Ascending aorta (tissue), 2 donors: ENCODE measurements at regions not wholly inside any gene's neighbourhood (a gene's known extent, or its start where the extent isn't known, plus 50 kb on each side); places are given as distances from the start of the nearest gene placed in this dataset.

Source experiments
- DNase-seq, 2 donors: peaks; one replicate each; pipeline ENCODE4 v3.0.0-alpha.2; 2019; ENCODE audit warnings: low spot score in 2 of 2
- H3K27ac ChIP-seq, 2 donors: fragments of 200-600 bp; sonication (generic); one replicate each; pipeline ENCODE4 v1.5.1; 2016 to 2017; ENCODE audit warnings: mild to moderate bottlenecking in 1 of 2
- H3K27me3 ChIP-seq: fragments of 200-600 bp; sonication (generic); one replicate; pipeline ENCODE4 v1.5.1; 2017
- H3K36me3 ChIP-seq, 2 donors: fragments of 200-600 bp; sonication (generic); one replicate each; pipeline ENCODE4 v1.5.1; 2016
- H3K4me1 ChIP-seq, 2 donors: fragments of 200-600 bp; sonication (generic); one replicate each; pipeline ENCODE4 v1.5.1; 2016 to 2017; ENCODE audit warnings: mild to moderate bottlenecking in 1 of 2
- H3K4me3 ChIP-seq, 2 donors: fragments of 200-600 bp; sonication (generic); one replicate each; pipeline ENCODE4 v1.5.1; 2016 to 2017; ENCODE audit warnings: mild to moderate bottlenecking in 1 of 2
- H3K9me3 ChIP-seq, 2 donors: fragments of 200-600 bp; sonication (generic); one replicate each; pipeline ENCODE4 v1.5.1; 2016
- intact Hi-C: fragments of 100-400 bp; cut with DNase I; formaldehyde crosslinking; loops from one replicate; pipeline ENCODE4 v1.15.1; 2023
- TF ChIP-seq, protein P1 (sequence below), 3 experiments: fragments of 200-600 bp in 2 of 3; fragments of 450-650 bp in 1 of 3; sonication (generic) in 2 of 3; IDR thresholded peaks; one replicate each; pipeline ENCODE4 v1.5.1; 2016 to 2019; ENCODE audit warnings: antibody characterized with exemption in 3 of 3, mild to moderate bottlenecking in 1 of 3, moderate library complexity in 1 of 3

DNA sequence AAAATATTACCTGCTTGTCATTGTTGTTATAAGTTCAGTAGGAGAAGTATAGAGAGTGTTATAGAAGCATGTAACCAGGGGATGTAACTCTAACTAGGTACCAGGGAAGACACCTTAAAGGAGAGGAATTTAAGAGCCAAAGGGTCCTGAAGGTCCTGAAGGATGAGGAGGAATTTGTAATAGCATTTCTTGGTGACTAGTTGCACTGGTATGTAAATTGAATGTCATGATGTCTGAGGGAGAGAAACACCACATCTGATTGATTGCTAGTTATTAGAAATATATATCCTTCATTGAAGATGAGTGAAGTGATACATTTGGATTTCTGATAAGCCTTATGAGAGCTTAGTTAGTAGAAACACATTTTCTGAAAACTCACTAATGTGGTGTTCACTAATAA, 643.8 kb downstream of the RFPL4B start:
- TF ChIP-seq, protein P1, sequence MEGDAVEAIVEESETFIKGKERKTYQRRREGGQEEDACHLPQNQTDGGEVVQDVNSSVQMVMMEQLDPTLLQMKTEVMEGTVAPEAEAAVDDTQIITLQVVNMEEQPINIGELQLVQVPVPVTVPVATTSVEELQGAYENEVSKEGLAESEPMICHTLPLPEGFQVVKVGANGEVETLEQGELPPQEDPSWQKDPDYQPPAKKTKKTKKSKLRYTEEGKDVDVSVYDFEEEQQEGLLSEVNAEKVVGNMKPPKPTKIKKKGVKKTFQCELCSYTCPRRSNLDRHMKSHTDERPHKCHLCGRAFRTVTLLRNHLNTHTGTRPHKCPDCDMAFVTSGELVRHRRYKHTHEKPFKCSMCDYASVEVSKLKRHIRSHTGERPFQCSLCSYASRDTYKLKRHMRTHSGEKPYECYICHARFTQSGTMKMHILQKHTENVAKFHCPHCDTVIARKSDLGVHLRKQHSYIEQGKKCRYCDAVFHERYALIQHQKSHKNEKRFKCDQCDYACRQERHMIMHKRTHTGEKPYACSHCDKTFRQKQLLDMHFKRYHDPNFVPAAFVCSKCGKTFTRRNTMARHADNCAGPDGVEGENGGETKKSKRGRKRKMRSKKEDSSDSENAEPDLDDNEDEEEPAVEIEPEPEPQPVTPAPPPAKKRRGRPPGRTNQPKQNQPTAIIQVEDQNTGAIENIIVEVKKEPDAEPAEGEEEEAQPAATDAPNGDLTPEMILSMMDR (IDR thresholded peaks at IDR 0.05), result no peak
- no peak for DNase-seq
- no peaks in the 10 kb centered on the region for H3K27me3 ChIP-seq
- no peak overlapping the region for H3K27ac ChIP-seq
- H3K9me3 ChIP-seq, result no peaks in the 10 kb centered on the region
- intact Hi-C loops, result no loop called here
- no peaks in the 10 kb centered on the region for H3K36me3 ChIP-seq
- no peaks in the 10 kb centered on the region for H3K4me1 ChIP-seq
- no peak overlapping the region for H3K4me3 ChIP-seq

DNA sequence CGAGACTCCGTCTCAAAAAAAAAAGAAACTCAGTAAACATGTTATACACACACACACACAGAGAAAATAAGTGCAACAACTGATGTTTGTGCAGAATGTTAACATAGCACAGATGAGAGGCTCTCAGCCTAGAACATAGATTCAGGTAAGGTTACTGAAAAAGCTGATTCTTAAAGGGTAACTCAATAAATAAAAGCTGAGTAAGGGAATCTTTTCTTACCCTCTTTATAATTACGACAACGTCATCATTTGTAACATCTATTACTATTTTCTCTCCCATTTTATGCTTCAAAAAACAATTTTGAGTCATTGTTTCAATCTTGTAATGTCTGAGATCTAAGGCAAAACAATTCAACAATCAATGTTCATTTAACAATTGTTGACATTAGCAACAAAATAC, 644.8 kb downstream of the RFPL4B start:
- intact Hi-C loops, result no loop called here
- TF ChIP-seq, protein P1 (IDR thresholded peaks at IDR 0.05), result no peak
- Histone ChIP-seq H3K27me3 (no peaks in the 10 kb centered on the region), H3K36me3 (no peaks in the 10 kb centered on the region), H3K27ac (no peak overlapping the region), H3K9me3 (no peaks in the 10 kb centered on the region), H3K4me3 (no peak overlapping the region), H3K4me1 (no peaks in the 10 kb centered on the region)
- no peak for DNase-seq

DNA sequence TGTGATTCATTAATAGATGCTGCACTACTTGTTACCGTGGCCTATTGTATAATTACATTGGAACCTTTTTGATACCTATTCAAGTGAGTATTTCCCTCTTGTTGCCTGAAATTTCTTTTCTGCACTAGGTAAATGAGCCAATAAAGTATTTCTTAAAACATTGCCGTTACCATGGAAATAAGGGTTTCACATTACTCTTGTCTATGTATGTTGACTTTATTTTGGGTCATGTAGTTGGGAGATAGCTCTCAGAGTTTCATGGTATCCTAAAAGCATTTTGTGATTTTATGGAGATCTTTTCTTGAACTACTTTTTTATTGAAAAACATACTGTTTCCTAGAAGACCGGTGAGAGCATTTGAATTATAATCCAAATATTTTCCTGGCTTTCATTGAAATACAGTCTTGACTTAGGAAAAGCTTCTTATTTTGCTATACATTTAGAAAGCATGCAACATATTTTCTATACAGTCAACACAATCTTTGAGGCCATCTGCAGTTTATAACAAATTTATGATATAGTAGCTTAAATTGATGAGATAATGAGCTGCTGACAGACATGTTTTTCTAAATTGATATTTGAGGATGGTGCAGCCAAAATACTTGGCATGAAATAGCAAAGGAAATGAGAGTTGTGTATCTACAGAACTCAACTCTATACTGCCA, 650.4 kb downstream of the RFPL4B start:
- Histone ChIP-seq H3K27me3 (no peaks in the 10 kb centered on the region), H3K9me3 (no peaks in the 10 kb centered on the region), H3K4me3 (no peak overlapping the region), H3K4me1 (no peaks in the 10 kb centered on the region), H3K36me3 (no peaks in the 10 kb centered on the region), H3K27ac (no peak overlapping the region)
- TF ChIP-seq, protein P1 (IDR thresholded peaks at IDR 0.05), result no peak
- intact Hi-C loops, result no loop called here
- DNase-seq, result no peak

DNA sequence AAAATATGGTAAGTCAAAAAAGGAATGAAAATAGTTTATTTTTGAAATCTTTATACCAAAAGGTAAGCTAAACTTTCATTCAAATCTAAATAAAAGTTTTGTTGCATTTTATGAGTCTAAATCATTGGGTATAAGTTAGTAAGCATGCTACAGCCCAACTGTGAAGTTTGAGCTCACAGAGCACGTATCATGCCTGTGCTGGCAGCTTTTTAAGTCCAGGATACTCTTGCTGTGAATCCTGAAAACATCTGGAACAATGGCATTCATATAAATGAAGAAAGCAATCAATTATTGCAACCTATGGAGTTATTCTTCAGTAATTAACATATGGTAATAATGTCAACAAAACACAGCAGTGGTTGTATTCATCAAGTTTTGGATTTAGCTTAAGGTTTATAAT, 656.9 kb downstream of the RFPL4B start:
- H3K4me3 ChIP-seq, result no peak overlapping the region
- TF ChIP-seq, protein P1 (IDR thresholded peaks at IDR 0.05), result no peak

DNA sequence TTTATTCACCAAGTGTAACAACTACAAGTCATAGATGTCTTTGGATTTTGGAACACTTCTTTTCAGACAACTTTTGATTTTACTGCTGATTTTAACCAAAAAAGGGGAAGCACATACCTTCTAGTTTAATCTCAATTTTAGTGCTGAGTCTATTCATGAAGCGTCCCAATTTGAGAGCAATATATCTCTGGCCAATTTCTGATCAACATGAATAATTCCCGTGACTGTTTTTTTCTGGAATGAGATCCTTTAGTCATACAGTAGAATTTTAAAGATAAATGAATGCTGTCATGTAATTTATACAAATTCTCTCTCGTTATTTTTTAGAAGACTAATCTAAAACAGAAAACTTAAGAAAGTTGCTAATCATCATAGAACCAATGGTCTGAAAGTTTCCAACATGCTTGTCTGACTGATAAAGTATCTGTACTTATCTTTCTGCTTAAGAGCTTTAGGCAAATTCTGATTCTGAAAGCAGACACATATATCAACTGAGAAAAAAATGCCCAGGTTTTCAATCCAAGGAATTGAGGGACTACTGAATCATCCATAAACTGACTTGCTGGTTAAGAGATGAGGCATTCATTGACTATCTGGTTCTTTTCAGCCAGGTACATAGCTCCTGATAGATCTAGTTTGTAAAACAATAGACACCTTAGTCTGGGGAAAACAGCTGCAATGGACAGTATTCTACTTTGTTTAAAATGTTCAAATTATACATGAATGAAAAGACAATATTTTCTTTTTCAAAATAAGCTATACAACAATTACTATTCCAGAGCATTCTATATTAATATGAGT, 657.5 kb downstream of the RFPL4B start:
- intact Hi-C loops, result no loop called here
- TF ChIP-seq, protein P1 (IDR thresholded peaks at IDR 0.05), result no peak
- Histone ChIP-seq H3K27ac (no peak overlapping the region), H3K36me3 (no peaks in the 10 kb centered on the region), H3K4me3 (no peak overlapping the region), H3K9me3 (no peaks in the 10 kb centered on the region), H3K27me3 (no peaks in the 10 kb centered on the region), H3K4me1 (no peaks in the 10 kb centered on the region)
- no peak for DNase-seq

More for the DNA sequence above, 656.9 kb downstream of the RFPL4B start:
- no peak for DNase-seq
- intact Hi-C loops, result no loop called here
- no peaks in the 10 kb centered on the region for H3K9me3 ChIP-seq
- no peaks in the 10 kb centered on the region for H3K4me1 ChIP-seq
- H3K27me3 ChIP-seq, result no peaks in the 10 kb centered on the region
- no peaks in the 10 kb centered on the region for H3K36me3 ChIP-seq
- no peak overlapping the region for H3K27ac ChIP-seq
